ENCODE measurements at regions not wholly inside any gene's neighbourhood (a gene's known extent, or its start where the extent isn't known, plus 50 kb on each side); places are given as distances from the start of the nearest gene placed in this dataset.

DNA sequence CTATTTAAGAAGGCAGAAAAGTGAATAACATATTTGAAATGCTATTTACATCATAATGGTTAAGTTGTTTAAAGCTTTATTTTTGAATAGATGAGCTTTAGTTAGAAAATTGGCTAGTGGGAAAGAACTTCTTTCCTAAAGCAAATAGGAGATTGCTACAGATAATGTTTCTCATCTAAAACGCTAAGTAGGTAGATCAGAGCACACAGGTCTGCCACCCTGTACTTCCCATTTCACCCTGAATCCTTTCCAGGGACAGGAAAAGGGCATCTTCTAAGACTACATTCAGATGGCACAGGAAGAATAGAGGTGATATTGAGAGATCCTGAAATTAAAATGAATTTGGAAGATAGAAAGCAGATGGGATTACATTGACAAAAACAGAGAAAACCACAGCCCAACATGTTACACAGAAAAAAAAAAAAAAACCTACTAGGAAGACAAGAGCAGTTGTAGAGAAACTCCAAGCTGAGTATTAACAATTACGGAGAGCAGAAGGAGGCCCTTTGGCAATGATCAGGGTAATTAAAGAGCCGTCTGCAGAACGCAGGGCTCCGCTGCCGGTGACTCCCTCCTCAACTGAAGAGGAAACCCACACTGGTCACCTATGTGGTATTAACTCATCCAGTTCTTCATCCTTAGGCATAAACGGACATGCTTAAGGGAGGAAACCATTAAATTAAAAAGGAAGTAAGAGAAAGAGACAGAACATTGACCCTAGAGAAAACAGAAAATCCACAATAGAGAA is 53.6 kb upstream of the MAP10 start:
- H3K9ac ChIP-seq (ENCODE audit: low read length) = no peak overlapping the region
- no peak overlapping the region for H3K4me3 ChIP-seq (ENCODE audit: low read length)
- no peaks in the 10 kb centered on the region for H3K4me1 ChIP-seq (ENCODE audit: control insufficient read depth, insufficient read depth, low read length)
- peaks cover 17% of the 10 kb centered on the region for H3K9me3 ChIP-seq (ENCODE audit: control insufficient read depth, low read length)
- H3K27me3 ChIP-seq (ENCODE audit: control insufficient read depth, insufficient read depth, low read length) = no peaks in the 10 kb centered on the region
- H3K36me3 ChIP-seq (ENCODE audit: control insufficient read depth, insufficient read depth, low read length) = no peaks in the 10 kb centered on the region

GRCh38 chr1:232752365-232752764 is 52.9 kb upstream of the MAP10 start:
- no peak overlapping the region for H3K9ac ChIP-seq (ENCODE audit: low read length)
- no peaks in the 10 kb centered on the region for H3K36me3 ChIP-seq (ENCODE audit: control insufficient read depth, insufficient read depth, low read length)
- H3K9me3 ChIP-seq (ENCODE audit: control insufficient read depth, low read length) = peaks cover 17% of the 10 kb centered on the region
- H3K4me3 ChIP-seq (ENCODE audit: low read length) = no peak overlapping the region
- no peaks in the 10 kb centered on the region for H3K4me1 ChIP-seq (ENCODE audit: control insufficient read depth, insufficient read depth, low read length)
- H3K27me3 ChIP-seq (ENCODE audit: control insufficient read depth, insufficient read depth, low read length) = no peaks in the 10 kb centered on the region

GRCh38 chr1:232754930-232755329 is 50.3 kb upstream of the MAP10 start:
- Histone ChIP-seq H3K9ac (ENCODE audit: low read length) (no peak overlapping the region), H3K4me1 (ENCODE audit: control insufficient read depth, insufficient read depth, low read length) (no peaks in the 10 kb centered on the region), H3K27me3 (ENCODE audit: control insufficient read depth, insufficient read depth, low read length) (no peaks in the 10 kb centered on the region), H3K9me3 (ENCODE audit: control insufficient read depth, low read length) (no peaks in the 10 kb centered on the region), H3K36me3 (ENCODE audit: control insufficient read depth, insufficient read depth, low read length) (no peaks in the 10 kb centered on the region), H3K4me3 (ENCODE audit: low read length) (no peak overlapping the region)
